ENCODE measurements at regions not wholly inside any gene's neighbourhood (a gene's known extent, or its start where the extent isn't known, plus 50 kb on each side); places are given as distances from the start of the nearest gene placed in this dataset.
"Not testable (repeated sequence)": the region's sequence is repeated elsewhere in the genome, so short reads cannot be mapped to it uniquely, and the experiment has no call there.

GRCh38 chr4:110876214-110876613 is 253.3 kb upstream of the PITX2 start:
- TF ChIP-seq JUND (IDR thresholded peaks at IDR 0.05; ENCODE audit: low read length); GTF2F1 (IDR thresholded peaks at IDR 0.05; ENCODE audit: borderline replicate concordance, low read depth, low read length); EGR1 (IDR thresholded peaks at IDR 0.05; ENCODE audit: borderline replicate concordance, low read depth, low read length); PHF8 (conservative IDR thresholded peaks at IDR 0.05; ENCODE audit: low read depth, low read length); CTCF (IDR thresholded peaks at IDR 0.05; ENCODE audit: control extremely low read depth in 1 of 3, insufficient read depth in 1 of 3, low read depth in 1 of 3, low read length in 3 of 3); SP1 (IDR thresholded peaks at IDR 0.05; ENCODE audit: low read depth, low read length): not testable (repeated sequence)
